ENCODE measurements at regions not wholly inside any gene's neighbourhood (a gene's known extent, or its start where the extent isn't known, plus 50 kb on each side); places are given as distances from the start of the nearest gene placed in this dataset.

DNA sequence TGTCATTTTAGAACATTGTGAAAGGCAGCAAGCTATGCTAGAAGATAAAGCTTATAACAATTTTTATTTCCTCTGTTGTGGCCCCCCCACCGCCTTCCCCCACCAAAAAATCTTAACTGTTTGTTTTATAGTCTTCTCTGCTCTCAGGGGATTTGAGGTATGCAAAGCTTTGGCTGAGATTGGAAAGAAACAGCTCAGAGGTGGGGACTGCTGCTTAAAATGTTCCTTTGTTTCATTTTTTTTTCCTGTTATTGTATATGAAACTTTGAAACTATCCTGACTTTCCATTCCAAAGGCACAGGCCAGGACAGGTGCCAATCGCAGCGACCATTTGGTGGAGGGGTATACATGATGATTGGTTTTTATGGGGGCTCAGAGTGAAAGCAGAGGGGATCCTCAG lies 114.7 kb upstream of the PHACTR1 start:
- TF ChIP-seq POLR2A (IDR thresholded peaks at IDR 0.05; ENCODE audit: low read length) (no peak), GATA1 (IDR thresholded peaks at IDR 0.05; ENCODE audit: low read depth, low read length) (no peak)
